NCI-H2107 treated with DMSO at 0.1 percent for 48 hours (cell line): ENCODE measurements at regions not wholly inside any gene's neighbourhood (a gene's known extent, or its start where the extent isn't known, plus 50 kb on each side); places are given as distances from the start of the nearest gene placed in this dataset.

Experiments used
- DNase-seq: peaks from one replicate; lab custom pipeline; 2025; ENCODE audit not compliant: unreplicated experiment; lab: John Stamatoyannopoulos, UW

DNA sequence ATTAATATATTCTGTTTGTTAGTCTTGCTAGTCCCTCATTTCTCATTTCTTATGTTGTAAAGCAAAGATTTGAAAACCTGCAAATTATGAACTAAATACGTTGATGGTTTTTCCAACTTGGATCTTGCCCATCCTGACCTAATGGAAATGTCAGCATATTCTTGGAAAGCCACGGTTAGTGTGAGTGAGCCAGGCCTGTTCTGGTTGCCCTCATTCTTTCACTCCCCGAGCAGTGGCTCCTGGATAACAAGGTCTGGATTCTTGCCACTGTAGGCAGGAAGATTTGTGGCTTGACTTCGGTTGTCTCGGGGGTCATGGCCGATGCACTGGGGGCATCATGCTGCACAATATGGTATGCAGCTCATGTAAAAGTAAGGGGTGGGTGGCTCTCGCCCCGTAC, 359.1 kb downstream of the MEIS1 start:
- DNase-seq: no peak

DNA sequence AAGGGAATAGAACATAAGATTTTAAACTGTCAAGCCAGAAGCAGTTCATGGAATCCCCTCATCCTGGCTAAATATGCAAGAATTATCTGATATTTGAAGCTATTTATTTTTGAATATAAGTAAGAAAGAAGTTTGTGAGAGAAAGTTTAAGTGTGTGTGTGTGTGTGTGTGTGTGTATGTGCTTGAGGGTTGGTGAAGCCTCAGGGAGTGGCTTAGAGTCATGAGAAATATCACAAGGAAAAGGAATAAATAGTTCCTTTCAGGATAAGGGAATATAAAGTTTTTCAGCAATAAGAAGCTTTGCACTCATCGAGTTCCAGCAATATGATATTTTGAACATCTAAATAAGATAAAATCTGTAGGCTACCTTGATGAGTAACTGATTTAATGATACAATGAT, 359.6 kb downstream of the MEIS1 start:
- DNase-seq: no peak

DNA sequence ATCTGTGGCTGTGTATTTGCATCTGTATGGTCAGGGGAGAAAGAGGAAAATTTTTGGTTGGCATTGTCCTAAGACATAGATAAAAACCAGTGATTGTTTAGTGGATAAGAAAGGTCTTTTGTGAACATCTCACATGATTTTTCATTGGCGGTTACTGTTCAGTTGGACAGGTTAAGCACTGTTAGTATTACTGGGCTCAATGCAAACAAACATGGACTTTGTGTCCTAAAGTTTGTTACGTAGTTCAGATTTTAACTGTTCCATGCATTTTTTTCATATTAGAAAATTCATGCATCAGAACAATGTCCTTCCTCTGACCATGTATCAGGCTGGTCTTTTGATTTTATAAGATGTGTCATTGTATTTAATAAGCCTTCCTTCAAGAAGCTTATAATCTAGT, 368.0 kb downstream of the MEIS1 start:
- DNase-seq: no peak

DNA sequence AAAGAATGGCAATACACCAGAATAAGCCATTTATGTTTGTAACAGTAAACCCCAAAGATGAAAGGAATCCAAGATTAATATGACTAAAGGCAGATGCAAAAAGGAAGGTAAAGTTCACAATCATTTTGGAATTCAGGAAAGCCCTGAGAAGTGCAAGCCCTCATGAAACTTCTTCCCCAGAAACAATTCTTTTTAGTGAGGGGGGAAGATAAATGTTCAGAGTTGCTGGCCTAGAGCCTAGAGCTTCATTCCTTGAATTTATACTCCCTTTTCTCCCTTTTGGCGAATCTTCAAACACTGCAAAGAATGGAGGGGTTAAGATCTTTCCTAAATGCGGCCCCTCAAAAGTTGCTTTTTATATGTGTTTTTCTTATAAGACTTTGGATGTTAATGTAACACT, 368.8 kb downstream of the MEIS1 start:
- DNase-seq: no peak

DNA sequence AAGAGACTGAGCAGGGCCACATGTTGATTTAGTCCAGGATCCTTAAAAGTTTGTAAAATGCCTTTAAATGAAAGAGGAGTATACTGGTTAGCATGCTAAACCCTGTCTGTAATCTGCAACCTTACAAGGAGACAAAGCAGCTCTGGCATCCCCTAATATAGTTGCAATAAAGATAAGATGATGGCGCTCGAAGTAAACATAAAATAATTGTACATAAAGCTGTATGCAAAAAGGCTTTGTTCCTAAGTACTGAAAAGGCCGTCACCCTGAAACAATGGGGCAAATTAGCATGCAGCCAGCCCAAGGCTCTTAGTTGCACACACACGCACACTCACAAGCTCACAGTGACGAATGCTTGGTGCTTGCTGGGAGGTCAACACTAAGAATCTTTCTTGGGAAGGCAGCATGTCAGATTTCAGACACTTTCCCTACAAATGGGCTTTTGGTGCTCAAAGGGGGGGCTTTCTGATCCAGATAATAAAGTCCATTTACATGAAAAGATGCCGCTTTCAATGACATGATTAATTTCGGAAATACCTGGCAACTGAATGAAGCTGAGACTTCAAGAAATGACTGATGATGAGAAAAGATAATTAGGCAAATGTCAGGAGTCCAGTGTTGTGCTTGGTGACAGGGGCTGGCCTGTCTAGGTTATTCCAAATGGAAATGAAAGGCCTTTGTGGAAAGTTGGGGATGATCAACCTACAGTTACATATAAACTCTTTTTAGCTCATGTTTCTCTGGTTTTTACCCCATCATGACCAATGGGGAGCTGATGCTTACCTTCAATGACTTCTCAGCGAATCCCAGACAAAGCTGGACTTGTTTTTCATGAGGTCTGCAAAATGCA, 370.3 kb downstream of the MEIS1 start:
- DNase-seq: no peak

DNA sequence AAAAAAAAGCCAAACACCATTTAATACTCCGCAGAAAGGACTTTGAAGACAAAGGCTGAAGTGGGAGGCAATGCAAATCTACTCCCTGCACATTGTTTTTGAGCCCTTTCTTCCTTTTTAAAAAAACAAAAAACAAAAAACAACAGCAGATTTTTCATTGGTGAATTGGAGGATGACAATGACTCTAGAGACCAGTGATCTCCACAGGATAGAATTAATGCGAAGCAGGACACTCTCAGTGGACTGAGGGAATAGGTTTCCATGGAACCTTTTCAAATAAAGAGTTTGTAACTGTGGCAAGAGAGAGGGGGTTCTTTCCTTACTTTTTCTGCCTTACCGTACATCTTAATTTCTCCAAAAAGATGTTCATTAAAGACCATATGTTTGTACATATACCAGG, 371.0 kb downstream of the MEIS1 start:
- no peak for DNase-seq

DNA sequence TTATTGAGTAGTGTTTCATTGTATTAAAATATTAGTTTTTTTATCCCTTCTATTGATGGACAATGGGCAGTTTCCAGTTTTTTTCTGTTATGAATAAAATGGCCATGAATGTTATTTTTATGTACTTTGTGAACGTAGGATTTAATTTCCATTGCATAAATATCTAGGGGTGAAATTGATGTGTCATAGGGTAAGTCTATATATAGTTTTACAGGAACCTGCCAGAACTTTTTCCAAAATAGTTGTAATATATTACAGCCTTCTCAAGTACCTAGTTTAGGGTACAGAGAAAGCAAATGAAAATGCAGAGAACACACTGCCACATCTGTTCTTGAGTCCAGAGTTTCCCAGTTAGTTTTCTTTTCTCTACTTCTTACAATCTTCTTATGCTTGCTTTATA, 378.6 kb downstream of the MEIS1 start:
- no peak for DNase-seq

DNA sequence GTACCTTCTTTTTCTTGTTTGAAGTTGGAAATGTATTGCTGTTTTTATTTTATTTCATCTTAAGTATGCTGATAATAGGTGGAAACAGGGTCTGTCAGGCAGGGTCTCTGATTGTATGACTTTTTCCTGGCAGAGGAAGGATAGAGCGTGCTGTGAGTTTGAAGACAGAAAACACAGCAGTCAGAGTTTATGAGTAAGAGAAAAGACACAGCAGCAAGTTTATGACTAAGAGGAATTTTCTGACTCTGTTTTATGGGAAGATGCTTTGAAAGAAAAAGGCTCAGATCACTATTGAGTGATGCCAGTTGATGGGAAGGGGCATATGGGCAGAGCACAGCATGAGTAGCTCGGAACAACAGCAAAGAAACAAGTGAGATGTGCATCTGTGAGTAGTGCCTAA, 379.1 kb downstream of the MEIS1 start:
- DNase-seq: no peak

DNA sequence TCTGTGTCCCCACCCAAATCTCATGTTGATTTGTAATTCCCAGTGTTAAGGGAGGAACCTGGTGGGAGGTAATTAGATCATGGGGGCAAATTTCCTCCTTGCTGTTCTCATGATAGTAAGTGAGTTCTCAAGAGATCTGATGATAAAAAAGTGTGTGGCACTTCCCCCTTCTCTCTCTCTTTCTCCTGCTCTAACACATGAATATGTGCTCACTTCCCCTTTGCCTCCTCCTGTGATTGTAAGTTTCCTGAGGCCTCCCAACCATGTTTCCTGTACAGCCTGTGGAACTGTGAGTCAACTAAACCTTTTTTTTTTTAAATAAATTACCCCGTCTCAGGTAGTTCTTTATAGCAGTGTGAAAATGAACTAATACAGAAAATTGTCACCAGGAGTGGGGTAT, 380.0 kb downstream of the MEIS1 start:
- no peak for DNase-seq

DNA sequence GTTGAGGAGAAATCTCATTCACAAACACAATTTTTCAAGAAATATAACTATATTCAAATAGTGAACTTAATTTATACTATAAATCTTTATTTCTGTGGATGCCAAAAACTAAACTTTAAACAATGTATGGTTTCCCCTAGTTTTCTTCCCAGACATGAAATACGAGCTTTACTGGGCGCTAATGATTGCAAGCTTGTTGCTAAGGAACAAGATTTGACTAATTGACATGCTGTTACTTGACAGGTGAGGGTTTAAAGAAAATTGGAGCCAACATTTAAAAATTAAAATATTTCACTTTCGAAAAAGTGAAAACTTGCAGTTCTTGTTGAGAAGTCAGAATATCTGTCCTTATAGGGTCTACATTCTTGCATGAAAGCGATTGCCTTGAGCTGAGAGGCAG, 381.0 kb downstream of the MEIS1 start:
- DNase-seq: no peak

DNA sequence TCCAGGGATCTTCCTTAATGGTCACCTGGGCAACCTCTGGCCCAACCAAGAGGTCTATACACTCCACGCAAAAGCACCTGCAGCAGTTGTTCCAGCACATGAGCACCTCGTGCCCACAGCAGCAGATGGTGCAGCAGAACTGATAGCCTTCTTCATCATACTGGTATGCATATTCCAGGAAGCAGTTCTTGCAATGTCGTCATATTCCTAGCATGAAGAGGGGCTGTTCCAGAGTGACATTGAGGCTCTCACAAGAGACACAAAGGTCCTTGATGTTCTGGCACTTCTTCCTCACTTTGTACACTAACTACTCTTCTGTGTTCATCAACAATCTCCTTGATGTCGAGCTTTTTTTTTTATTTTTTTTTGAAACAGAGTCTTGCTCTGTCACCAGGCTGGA, 386.2 kb downstream of the MEIS1 start:
- DNase-seq: no peak

DNA sequence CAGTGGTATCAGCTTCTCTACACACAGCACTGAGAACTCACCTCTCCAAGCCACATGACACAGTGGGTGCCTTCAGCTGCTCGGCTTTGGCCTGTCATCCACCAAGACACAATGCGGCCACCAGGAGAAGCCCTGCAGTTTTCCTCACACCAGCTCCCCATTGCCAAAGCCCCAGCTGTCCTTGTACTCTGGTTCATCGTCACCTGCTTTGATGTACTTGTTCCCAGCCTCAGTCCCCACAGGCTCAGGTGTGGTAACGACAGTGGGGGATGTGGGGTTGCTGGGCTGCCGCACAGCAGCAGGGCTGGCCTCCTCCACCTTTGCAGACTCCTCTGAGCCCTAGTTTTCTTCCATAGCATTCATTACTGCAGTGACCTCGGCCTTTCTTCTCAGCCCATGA, 387.3 kb downstream of the MEIS1 start:
- no peak for DNase-seq

DNA sequence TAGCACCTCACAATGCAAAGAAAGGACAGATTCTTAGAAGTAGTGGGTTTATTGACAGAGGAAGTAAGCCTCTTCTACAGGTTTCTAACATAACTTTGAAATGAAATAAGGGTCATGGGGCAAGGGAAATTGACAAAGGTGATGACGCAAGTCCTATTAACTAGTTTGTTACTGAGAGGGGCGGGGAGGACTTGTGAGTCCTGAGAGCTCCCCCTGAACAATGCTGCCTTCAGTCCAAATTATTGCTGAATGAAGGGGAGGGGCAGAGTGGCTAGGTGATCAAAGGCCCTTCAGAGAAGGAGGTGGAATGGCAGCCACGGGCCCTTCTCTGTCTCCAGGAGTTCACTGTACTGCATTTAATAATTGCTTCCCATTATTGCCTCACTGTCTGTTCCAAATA, 390.0 kb downstream of the MEIS1 start:
- DNase-seq: no peak

DNA sequence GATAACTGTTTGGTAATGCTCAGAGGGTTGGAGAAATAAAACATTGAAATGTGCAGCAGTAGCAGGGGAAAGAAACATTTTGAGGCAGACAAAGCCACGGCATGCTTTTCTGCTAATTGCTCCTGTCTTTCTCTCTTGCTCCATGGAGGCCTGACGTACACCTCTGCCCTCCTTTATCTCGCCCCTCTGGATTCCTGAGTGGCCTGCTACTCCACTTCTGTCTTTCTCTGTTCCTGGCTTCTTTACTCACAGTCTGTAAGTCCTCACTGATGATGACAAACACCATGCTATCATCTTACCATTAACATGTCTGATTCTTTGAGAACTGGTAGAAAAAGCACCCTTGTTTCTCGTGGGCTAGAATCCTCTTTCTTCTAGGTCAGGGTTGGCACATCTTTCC, 392.9 kb downstream of the MEIS1 start:
- no peak for DNase-seq

DNA sequence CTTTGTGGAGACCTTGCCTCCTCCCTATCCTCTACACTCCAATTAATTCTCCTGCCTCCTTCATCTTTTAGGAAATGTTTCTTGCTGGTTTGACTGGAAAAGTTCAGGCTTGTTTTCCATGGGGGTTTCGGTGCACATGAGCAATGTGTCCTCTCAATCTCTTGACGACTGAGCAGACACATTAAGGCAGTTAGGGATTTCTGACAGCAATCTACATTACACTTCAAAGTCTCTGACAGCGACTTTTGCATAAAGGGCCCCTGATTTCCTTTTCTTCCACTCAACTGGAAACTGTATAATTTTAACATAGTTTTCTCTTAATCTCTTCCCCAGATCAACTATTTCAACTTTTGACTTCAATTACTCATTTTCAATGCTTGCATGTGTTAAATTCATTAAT, 394.0 kb downstream of the MEIS1 start:
- DNase-seq: no peak

DNA sequence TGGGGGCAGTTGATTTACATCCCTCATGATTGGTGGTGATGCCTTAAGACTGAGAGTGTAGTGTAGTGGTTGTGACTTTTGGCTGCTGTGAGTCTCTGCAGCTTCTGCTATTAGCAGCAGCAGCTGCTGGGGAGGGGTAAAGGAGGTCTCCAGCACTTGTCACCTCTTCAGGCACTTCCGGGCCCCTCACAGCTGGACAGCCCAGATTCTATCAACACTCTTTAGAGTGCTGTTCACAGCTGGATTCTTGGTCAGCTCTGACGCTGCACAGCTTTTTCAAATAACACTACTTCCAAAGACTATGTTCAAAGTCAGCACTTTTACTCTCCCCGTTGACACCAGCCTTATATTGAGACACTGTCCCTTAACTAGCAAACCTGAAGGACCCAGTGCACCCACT, 396.0 kb downstream of the MEIS1 start:
- no peak for DNase-seq

DNA sequence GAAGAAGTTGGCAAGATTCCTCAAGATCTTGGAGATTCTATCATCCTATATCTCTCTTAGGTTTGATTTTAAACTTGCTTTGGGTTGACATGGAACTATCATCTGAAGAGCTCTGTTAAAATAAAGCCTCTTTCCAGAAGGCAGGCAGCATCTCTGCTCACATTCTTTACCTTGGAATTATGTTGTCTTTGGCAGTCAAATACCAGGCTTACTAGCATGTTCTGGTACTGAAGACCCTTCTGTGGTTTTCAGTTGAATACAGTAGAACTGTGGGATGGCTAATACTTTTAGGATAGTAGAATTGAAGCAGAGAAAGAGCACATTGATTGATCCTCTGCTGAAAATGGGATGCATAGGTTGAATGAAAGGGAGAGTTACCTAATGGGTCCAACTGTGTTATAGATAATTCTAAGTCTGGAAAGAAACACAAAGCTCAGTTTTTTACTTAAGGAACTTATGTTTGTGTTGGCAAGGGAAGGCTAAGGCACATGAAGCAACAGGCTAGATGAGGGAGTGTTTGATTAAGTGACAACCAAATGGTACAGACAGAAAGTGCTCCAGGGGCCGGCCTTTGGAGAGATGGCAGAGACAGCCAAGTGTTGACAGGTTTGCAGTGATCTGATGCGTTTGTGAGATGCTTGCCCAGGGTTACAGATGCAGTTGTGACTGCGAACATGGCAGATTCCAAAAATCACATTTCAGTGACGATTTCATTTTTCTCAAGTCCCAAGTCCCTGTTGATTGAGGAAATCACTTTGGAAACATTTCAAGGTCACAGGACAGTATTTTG, 397.9 kb downstream of the MEIS1 start:
- DNase-seq: no peak

DNA sequence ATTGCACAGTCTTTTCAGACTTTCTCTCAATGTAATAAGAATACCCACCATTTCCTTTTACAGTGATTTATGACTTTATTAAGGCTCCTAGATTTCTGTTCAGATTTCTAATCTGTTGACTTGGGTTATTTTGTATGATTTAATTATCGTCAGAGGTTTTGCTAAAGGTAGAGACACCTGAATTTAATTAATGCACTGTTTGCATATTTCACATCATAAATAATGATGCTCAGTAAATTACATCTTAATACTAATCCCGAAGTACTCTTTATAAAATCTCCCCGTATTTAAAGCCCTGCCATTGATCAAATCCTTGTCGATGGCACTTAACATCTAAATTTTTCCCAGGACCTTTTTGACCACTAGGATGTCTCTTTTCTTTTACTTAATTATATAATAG, 399.9 kb downstream of the MEIS1 start:
- no peak for DNase-seq

DNA sequence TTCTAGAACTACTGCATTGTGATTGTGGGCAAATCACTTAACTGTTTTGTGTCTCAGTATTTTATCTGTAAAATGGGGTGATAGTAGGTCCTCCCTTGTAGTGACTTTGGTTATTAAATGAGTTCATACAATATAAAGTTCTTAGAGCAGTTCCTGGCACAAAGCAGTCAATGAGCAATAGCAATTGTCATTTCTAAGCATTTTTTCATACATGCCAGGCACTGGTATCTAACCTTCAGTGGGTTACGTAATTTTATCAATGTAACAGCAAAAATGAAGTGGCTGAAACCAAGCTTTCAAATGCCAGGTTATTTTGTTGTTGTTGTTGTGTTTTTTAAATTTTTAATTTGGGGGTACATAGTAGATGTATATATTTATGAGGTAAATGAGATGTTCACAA, 401.9 kb downstream of the MEIS1 start:
- no peak for DNase-seq

DNA sequence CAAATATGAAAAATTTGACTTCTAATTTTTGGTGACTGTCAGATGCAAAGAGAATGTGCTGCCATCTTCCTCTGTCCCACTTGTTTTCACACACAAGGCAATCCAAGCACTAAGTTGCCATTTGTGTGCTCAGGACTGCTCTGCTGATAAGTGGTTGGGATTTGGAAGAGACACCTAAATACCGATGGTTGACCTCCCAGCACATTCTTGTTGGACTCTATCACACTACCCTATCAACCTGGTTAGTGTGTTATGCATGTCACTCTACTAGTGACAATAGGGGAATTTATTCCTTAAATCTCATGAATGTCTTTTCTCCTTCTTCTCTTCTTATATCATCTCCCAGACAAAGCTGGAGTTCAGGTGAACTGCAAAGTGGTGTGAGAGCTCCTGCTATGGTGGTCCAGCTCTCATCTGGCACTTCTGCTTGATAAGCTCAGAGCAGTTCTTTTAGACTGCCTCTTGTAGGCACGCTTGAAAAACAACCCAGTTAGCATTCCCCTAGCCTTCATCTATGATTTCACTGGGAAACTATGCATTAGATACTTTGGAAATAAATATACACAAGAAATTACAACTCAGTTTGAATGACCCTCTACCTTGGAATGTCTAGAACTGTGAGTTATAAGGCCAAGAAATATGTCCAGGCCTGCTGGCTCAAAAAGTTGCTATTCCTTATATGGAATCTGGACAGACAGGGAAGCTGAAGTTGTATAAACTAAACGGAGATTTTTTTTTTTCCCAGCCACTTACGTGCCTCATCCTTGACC, 404.8 kb downstream of the MEIS1 start:
- DNase-seq: no peak

DNA sequence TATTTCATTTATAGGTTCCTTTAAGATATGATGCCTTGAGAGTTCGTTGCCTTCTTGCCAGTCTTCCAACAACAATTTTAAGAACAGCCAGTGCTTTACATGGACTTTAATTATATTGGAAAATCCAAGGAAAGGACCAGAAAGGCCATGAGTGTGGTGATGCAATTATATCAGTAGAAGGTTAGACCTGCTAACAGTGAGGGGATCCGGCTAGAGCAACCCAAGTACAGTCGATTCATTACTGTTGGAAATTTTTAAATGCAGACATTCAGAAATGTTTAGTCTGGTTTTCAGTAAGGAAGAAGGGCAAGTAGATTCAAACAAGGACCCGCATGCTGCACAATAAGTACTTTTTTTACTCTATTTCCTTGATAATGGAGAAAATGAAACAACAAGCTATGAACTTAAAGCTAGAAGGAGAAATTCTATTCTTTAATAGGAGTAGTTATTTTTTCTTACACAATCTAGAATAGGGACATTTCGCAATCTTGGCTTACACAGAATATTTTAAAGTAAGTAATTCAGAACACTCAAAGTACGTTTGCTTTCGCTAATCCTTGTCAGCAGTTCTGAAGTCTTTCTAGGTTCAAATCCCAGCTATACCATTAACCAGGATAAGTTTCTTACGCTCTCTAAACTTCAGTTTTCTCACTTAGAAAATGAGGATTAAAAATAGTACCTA, 405.5 kb downstream of the MEIS1 start:
- no peak for DNase-seq
